Pons (tissue), 1 donor: ENCODE measurements at regions not wholly inside any gene's neighbourhood (a gene's known extent, or its start where the extent isn't known, plus 50 kb on each side); places are given as distances from the start of the nearest gene placed in this dataset.

Source experiments
- DNase-seq: peaks from one replicate; pipeline ENCODE4 v3.0.0-alpha.2; 2016; ENCODE audit warnings: low spot score

- DNase-seq = no peak
Observed at GRCh38 chr5:143664623-143665022, 147.3 kb upstream of the HMHB1 start.

DNA sequence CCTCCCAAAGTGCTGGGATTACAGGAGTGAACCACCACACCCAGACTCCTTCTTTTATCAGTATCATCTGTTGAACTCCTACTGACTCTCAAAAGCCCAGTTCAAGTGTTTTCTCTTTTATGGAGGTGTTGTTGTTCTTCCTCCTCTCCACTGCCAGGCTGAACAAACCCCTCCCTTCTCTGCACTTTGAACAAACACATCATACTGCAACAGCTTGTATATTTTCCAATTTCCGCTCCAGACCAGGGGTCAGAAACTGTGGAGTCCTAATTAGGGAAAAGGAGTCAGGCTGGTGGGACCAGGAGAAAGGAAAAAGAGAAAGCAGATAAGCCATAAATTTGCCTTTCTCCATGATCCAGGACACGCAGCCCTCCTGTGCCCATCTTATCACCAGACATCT is 148.1 kb upstream of the HMHB1 start:
- DNase-seq = no peak

DNA sequence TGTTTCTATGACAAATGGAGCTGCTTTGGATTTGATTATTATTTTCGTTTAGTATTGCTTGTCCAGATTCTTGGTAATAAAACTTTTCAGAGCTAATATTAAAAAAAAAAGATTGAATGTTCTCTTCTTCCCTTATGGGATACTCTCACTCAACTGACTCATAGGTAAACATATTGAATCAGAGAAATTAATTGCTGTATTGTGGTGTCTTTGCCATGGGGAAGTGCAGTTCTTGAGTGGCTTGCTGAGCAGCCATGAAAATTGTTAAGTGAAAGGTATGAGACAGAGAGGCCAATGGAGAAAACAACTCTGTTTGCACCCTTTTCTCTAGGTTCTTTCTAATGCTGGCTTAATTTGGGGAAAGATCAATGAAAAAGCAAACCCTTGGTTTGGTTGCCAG is 149.9 kb upstream of the HMHB1 start:
- DNase-seq = no peak

DNA sequence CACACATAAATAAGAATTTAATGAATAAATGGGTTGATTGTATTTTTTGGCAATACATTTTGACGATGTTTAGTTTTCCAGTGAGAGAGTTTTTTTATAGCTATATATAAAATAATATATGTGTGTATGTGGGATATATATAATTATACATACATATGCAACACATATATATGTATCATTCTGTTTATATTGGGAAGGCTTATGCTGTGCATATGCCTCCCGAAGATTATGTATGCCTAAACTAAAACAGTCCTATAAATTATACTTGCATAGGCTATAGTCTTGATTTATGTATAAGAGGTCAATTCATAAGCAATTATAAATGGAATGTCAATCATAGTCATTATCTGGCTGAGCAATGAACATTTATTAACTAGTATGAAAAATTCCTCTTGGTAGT is 151.3 kb upstream of the HMHB1 start:
- DNase-seq = no peak

- DNase-seq = no peak
Observed at GRCh38 chr5:143659599-143660238, 152.2 kb upstream of the HMHB1 start.

GRCh38 chr5:143658956-143659355 is 153.0 kb upstream of the HMHB1 start:
- DNase-seq = no peak

- no peak for DNase-seq
Observed at GRCh38 chr5:143657647-143658285, 154.2 kb upstream of the HMHB1 start.

DNA sequence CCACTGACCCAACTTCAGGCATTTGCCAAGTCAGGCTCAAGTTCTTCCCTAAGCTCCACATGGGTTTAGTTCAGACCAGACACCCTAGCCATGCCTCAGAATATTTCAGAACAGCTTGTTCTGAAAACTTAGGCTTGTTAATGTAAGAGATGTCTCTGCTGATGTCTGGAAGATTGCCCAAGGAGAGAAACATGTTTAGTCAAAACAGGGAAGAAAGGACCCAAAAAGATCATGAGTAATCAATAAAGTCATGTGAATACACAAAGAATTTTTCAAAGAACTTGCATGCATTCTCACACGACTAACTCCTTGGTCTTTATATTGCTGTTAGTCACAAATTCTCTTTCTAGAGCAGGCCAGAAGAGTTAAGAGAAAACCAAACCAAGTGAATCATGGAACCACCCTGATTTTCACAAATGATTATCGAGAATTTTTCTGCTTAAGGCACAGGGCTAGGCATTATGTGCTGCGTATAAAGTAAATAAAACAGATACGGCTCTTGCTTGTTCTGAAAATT is 158.1 kb upstream of the HMHB1 start:
- no peak for DNase-seq

DNA sequence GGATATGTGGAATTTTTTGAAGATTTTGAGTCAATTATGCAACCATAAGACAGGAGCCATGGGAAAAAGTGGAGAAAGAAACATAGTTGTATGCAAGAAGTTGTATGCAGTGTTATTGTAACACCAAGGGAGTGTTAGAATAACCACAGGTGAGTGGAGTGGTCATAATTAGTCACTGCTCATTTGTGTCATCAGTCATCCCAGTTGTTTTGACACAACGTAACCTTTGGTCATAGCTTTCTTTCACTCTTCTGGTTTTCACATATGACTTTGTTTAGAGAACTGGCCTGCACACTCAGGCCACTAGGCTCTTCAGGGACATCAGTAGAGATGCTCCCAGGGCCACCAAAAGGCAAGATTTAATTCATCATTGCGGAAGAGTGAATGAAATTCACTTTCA is 158.7 kb upstream of the HMHB1 start:
- no peak for DNase-seq

- DNase-seq = no peak
Observed at GRCh38 chr5:143652108-143652700, 159.8 kb upstream of the HMHB1 start.

- DNase-seq = no peak
Observed at GRCh38 chr5:143649937-143650621, 161.9 kb upstream of the HMHB1 start.

DNA sequence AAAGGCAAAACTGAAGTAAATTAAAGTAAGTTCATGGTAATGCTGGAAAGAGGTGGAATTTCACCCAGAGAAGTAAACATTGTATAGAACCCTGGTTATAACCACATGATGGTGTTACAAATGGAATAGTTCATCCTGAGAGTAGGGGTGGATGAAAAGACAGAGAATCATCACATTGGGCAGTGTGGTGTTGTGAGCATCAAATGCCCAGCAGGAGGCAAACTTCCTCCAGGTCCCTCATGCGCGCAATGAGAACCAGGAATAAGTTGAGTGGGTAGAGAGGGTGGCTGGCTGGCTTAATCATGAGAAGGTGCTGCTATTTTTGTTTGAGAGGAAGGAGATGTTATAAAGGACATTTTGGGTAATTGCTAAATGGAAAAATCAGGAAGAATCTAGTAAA is 163.3 kb upstream of the HMHB1 start:
- no peak for DNase-seq

DNA sequence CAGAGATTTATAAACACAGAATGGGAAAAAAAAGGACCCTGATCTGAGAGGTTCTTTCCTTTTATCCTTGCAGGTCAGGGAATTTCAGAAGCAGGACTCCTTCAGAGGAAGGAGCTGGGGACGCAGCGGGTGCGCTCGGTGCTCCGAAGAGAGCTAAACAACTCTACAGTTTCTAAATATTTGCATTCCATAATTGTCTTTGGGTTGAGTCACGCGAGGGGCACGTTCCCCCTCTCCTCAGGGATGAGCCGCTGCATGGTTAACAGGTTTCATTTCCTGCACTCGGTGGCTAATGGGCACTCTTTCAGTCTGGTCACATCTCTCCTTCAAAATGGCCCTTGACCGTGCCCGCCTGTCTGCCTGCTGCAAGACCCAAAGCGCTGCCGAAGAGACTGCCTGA is 165.0 kb upstream of the HMHB1 start:
- no peak for DNase-seq

GRCh38 chr5:143645356-143645755 is 166.6 kb upstream of the HMHB1 start:
- no peak for DNase-seq

DNA sequence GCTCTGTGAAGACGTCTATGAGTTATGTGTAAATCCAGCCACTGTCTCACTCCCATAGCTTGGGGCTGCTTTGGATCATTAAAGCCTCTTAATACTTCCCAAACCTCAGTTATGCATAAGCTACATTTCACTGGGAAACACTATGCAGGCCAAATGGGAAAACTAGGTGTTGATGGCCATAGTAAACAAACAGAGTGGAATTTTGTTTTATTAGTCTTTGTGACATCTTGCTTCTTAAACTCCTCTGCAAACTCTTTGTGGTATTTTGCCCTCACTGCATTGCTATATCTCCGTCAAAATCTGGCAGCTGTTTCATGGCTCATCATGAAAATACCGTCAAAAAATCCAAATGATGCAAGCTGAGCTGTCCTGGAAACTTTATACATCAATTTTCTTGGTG is 167.2 kb upstream of the HMHB1 start:
- DNase-seq = no peak

DNA sequence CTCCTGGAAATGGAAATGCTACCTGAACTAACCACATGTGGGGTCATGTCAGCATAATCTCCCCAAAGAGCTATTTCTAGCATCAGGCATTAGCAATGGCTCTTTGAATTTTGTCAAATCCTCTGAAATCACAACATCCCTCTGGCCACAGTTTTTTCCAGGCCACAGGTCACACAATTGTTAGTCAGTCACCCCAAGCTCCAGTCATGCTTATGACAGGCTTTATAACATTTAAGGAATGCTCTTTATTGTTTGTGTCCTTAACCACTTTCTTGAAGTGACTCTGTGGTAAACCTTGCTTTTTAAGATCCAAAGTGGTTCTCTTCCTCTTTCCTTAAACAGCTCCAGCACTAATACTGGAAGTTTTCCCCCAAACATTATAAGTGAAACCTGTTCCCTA is 169.2 kb upstream of the HMHB1 start:
- DNase-seq = no peak

- DNase-seq = no peak
Observed at GRCh38 chr5:143641549-143642355, 170.2 kb upstream of the HMHB1 start.

GRCh38 chr5:143638654-143639053 is 173.3 kb upstream of the HMHB1 start:
- no peak for DNase-seq

DNA sequence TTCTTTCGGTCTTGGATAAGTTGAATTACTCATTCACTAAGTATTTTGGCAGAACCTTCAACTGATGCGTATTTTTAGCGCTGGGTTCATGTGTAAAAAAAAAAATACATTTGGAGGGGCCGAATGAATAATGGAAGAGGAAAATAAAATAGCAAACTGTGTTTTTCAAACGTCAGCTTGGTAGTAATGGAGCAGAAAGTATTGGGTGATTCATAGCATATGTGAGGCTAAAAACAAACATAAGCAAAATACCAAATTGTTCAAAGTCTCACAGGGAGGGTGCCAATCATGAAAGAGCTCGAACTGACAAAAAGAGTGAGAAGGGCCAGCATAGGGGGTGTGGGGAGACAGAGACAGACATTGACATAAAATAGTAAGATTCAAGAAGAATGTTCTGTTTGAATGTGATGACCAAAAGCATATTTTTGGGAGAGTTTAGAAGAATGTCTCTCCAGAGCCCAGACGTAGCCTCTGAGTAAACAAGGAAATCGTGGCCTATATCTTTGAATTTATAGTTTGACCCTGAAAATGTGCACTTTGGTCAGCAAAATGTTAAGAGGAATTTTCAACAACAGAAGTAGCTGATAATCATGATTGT is 174.9 kb upstream of the HMHB1 start:
- no peak for DNase-seq

- no peak for DNase-seq
Observed at GRCh38 chr5:143635888-143636287, 176.1 kb upstream of the HMHB1 start.

DNA sequence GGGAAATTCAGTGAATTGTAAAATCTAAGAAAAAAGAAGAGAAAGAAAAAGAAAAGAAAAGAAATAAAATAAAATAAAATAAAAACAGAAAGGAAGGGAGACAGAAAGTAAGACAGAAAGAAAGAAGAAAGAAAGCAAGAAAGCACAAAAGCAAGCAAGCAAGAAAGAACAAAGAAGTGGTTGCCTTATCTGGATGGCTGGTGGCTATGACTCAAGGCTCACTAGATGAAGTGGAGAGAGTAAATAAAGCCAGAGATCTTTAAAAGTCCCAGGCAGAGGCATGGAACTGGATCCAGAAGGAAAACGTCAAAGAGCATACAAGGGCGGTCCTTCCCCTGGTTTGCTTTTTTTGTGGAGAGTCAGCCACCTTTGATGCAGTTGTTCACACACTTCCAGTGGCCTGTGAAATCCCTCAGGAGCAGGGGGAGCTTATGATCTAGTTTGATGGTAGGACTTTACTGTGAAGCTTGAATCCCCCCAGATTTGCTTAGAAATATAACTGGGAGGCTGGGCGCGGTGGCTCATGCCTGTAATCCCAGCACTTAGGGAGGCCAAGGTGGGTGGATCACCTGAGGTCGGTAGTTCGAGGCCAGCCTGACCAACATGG is 176.7 kb upstream of the HMHB1 start:
- DNase-seq = no peak
